ENCODE measurements at regions not wholly inside any gene's neighbourhood (a gene's known extent, or its start where the extent isn't known, plus 50 kb on each side); places are given as distances from the start of the nearest gene placed in this dataset.

GRCh38 chr2:82781176-82781915, 1677.7 kb downstream of the SUCLG1 start (continued):
- TF ChIP-seq KAT2A (conservative IDR thresholded peaks at IDR 0.05; ENCODE audit: control insufficient read depth, low read depth, low read length) (no peak), ZZZ3 (IDR thresholded peaks at IDR 0.05; ENCODE audit: control insufficient read depth, insufficient read length, low read depth) (no peak), MXI1 (IDR thresholded peaks at IDR 0.05; ENCODE audit: low read depth, low read length) (no peak), HDGF (IDR thresholded peaks at IDR 0.05) (no peak), TCF12 (IDR thresholded peaks at IDR 0.05; ENCODE audit: low read depth, low read length) (no peak), GATAD2B (conservative IDR thresholded peaks at IDR 0.05; ENCODE audit: low read depth) (no peak)
- TF ChIP-seq, protein P1, sequence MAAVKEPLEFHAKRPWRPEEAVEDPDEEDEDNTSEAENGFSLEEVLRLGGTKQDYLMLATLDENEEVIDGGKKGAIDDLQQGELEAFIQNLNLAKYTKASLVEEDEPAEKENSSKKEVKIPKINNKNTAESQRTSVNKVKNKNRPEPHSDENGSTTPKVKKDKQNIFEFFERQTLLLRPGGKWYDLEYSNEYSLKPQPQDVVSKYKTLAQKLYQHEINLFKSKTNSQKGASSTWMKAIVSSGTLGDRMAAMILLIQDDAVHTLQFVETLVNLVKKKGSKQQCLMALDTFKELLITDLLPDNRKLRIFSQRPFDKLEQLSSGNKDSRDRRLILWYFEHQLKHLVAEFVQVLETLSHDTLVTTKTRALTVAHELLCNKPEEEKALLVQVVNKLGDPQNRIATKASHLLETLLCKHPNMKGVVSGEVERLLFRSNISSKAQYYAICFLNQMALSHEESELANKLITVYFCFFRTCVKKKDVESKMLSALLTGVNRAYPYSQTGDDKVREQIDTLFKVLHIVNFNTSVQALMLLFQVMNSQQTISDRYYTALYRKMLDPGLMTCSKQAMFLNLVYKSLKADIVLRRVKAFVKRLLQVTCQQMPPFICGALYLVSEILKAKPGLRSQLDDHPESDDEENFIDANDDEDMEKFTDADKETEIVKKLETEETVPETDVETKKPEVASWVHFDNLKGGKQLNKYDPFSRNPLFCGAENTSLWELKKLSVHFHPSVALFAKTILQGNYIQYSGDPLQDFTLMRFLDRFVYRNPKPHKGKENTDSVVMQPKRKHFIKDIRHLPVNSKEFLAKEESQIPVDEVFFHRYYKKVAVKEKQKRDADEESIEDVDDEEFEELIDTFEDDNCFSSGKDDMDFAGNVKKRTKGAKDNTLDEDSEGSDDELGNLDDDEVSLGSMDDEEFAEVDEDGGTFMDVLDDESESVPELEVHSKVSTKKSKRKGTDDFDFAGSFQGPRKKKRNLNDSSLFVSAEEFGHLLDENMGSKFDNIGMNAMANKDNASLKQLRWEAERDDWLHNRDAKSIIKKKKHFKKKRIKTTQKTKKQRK (IDR thresholded peaks at IDR 0.05; ENCODE audit: low read depth, low read length): no peak

DNA sequence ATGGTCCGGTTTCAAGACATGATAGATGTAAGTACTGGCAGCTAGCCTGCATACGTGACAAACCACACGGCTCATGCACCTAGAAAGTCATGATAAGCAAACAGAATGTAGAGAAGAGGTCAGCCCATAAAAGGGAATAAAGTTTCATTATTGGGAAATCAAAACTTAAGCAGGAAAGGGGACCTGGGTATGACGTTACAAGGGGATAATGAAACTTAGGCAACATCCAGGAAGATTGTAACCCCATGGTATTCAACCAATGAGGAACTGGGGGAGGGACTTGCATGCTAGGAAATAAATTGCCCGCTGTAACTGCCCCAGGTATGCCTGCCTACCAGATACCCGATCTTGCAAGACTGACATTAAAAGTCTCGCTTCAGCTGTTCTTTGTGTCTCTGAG, 1679.0 kb downstream of the SUCLG1 start:
- POLR2A ChIA-PET: no interaction called here
- FAIRE-seq: no peak
- Histone ChIP-seq H4K20me1 (ENCODE audit: control insufficient read depth, insufficient read depth) (no peaks in the 10 kb centered on the region), H3K79me2 (ENCODE audit: control insufficient read depth, insufficient read depth, low read length) (no peaks in the 10 kb centered on the region), H3K4me1 (ENCODE audit: control insufficient read depth, insufficient read depth, low read length) (no peaks in the 10 kb centered on the region), H3K9me3 (replicated peaks; ENCODE audit: control insufficient read depth, insufficient read depth, low read length) (no peaks in the 10 kb centered on the region), H3K4me2 (ENCODE audit: control insufficient read depth, insufficient read depth) (no peak overlapping the region), H2AFZ (ENCODE audit: control insufficient read depth, low read depth, low read length) (no peak overlapping the region), H3K9ac (ENCODE audit: control insufficient read depth, insufficient read depth, low read length) (no peak overlapping the region), H3K27ac (ENCODE audit: control insufficient read depth, insufficient read depth) (no peak overlapping the region), H3K4me3 (no peak overlapping the region), H3K36me3 (ENCODE audit: control insufficient read depth in 2 of 2, insufficient read depth in 2 of 2, low read length in 1 of 2) (no peaks in the 10 kb centered on the region), H3K27me3 (replicated peaks in 1 of 2; ENCODE audit: control insufficient read depth in 2 of 2, insufficient read depth in 2 of 2, low read length in 1 of 2) (no peaks in the 10 kb centered on the region)
- no peak for ATAC-seq
- in situ Hi-C loops (cut with MboI) (no loop called here), intact Hi-C loops (cut with micrococcal nuclease; ENCODE audit: unreplicated experiment) (no loop called here)
- RAD21 ChIA-PET (ENCODE audit: unreplicated experiment): no interaction called here
- WGBS (ENCODE audit: insufficient coverage, insufficient replicate concordance, low lambda C conversion rate, missing lambda C conversion rate): 24% methylated on average over 7 of the region's 7 CpGs
- DNase-seq (ENCODE audit: low read depth, low spot score): no peak
- no TSS peak for BruUV-seq (replicated peaks)
- TF ChIP-seq SUPT20H (IDR thresholded peaks at IDR 0.05; ENCODE audit: borderline replicate concordance, control insufficient read depth, low read depth, low read length) (no peak), FOXK2 (IDR thresholded peaks at IDR 0.05) (no peak), ZNF207 (IDR thresholded peaks at IDR 0.05; ENCODE audit: borderline replicate concordance) (no peak), SMARCA5 (IDR thresholded peaks at IDR 0.05) (no peak), NFYB (IDR thresholded peaks at IDR 0.05; ENCODE audit: insufficient read depth, low read depth, low read length) (no peak)
- CTCF ChIA-PET: interaction anchor here (0.6 kb wide), 1 partner anchor 25 kb away, joined by 3 read pairs; no protein-coding TSS in a partner anchor
- SMC1A ChIA-PET (ENCODE audit: uncharacterized antibody, unreplicated experiment): no interaction called here
